ENCODE measurements at regions not wholly inside any gene's neighbourhood (a gene's known extent, or its start where the extent isn't known, plus 50 kb on each side); places are given as distances from the start of the nearest gene placed in this dataset.

- H3K27me3 ChIP-seq (ENCODE audit: control insufficient read depth, insufficient read depth, low read length), result no peaks in the 10 kb centered on the region
- H2AFZ ChIP-seq (ENCODE audit: low read length), result no peak overlapping the region
- no peak overlapping the region for H3K4me2 ChIP-seq (ENCODE audit: extremely low read depth, insufficient read depth, low read length)
- DNase-seq (ENCODE audit: low read depth in 2 of 2), result no peak
- H3K9me3 ChIP-seq (ENCODE audit: control insufficient read depth, insufficient read depth, low read depth, low read length), result no peaks in the 10 kb centered on the region
- no peak overlapping the region for H3K27ac ChIP-seq (ENCODE audit: insufficient read depth, low read length)
- H4K20me1 ChIP-seq (ENCODE audit: control insufficient read depth, extremely low read depth, insufficient read depth, low read length), result no peaks in the 10 kb centered on the region
- no peak for TF ChIP-seq EZH2 (IDR thresholded peaks at IDR 0.05; ENCODE audit: low read length, missing control alignments)
- no peak for TF ChIP-seq CTCF (conservative IDR thresholded peaks at IDR 0.05 in 1 of 2, IDR thresholded peaks at IDR 0.05 in 1 of 2; ENCODE audit: low read depth in 1 of 2, low read length in 2 of 2)
- H3K4me3 ChIP-seq (replicated peaks in 1 of 4; ENCODE audit: control extremely low read depth in 1 of 4, insufficient read depth in 1 of 4, low read depth in 3 of 4, low read length in 4 of 4), result no peak overlapping the region
- H3K79me2 ChIP-seq (ENCODE audit: control insufficient read depth, insufficient read depth, low read length), result no peaks in the 10 kb centered on the region
- no peak overlapping the region for H3K9ac ChIP-seq (ENCODE audit: insufficient read depth, low read length)
- H3K4me1 ChIP-seq (ENCODE audit: control insufficient read depth, extremely low read depth, insufficient read depth, low read length), result no peaks in the 10 kb centered on the region
- H3K36me3 ChIP-seq (ENCODE audit: control insufficient read depth, insufficient read depth, low read length), result no peaks in the 10 kb centered on the region
Observed at GRCh38 chr4:115655626-115656025, 542.2 kb upstream of the NDST4 start.

GRCh38 chr4:115648786-115649185 lies 535.4 kb upstream of the NDST4 start:
- Histone ChIP-seq H4K20me1 (ENCODE audit: control insufficient read depth, extremely low read depth, insufficient read depth, low read length) (no peaks in the 10 kb centered on the region), H3K27me3 (ENCODE audit: control insufficient read depth, insufficient read depth, low read length) (no peaks in the 10 kb centered on the region), H2AFZ (ENCODE audit: low read length) (no peak overlapping the region), H3K4me2 (ENCODE audit: extremely low read depth, insufficient read depth, low read length) (no peak overlapping the region), H3K4me3 (replicated peaks in 1 of 4; ENCODE audit: control extremely low read depth in 1 of 4, insufficient read depth in 1 of 4, low read depth in 3 of 4, low read length in 4 of 4) (no peak overlapping the region), H3K36me3 (ENCODE audit: control insufficient read depth, insufficient read depth, low read length) (no peaks in the 10 kb centered on the region), H3K9ac (ENCODE audit: insufficient read depth, low read length) (no peak overlapping the region), H3K27ac (ENCODE audit: insufficient read depth, low read length) (no peak overlapping the region), H3K9me3 (ENCODE audit: control insufficient read depth, insufficient read depth, low read depth, low read length) (no peaks in the 10 kb centered on the region), H3K4me1 (ENCODE audit: control insufficient read depth, extremely low read depth, insufficient read depth, low read length) (no peaks in the 10 kb centered on the region), H3K79me2 (ENCODE audit: control insufficient read depth, insufficient read depth, low read length) (no peaks in the 10 kb centered on the region)
- TF ChIP-seq EZH2 (IDR thresholded peaks at IDR 0.05; ENCODE audit: low read length, missing control alignments) (no peak), CTCF (conservative IDR thresholded peaks at IDR 0.05 in 1 of 2, IDR thresholded peaks at IDR 0.05 in 1 of 2; ENCODE audit: low read depth in 1 of 2, low read length in 2 of 2) (no peak)
- no peak for DNase-seq (ENCODE audit: low read depth in 2 of 2)

GRCh38 chr4:115629270-115629669 lies 515.9 kb upstream of the NDST4 start:
- Histone ChIP-seq H3K4me3 (replicated peaks in 1 of 4; ENCODE audit: control extremely low read depth in 1 of 4, insufficient read depth in 1 of 4, low read depth in 3 of 4, low read length in 4 of 4) (no peak overlapping the region), H3K27ac (ENCODE audit: insufficient read depth, low read length) (no peak overlapping the region), H3K27me3 (ENCODE audit: control insufficient read depth, insufficient read depth, low read length) (no peaks in the 10 kb centered on the region), H2AFZ (ENCODE audit: low read length) (no peak overlapping the region), H3K9me3 (ENCODE audit: control insufficient read depth, insufficient read depth, low read depth, low read length) (no peaks in the 10 kb centered on the region), H3K4me2 (ENCODE audit: extremely low read depth, insufficient read depth, low read length) (no peak overlapping the region), H3K4me1 (ENCODE audit: control insufficient read depth, extremely low read depth, insufficient read depth, low read length) (no peaks in the 10 kb centered on the region), H4K20me1 (ENCODE audit: control insufficient read depth, extremely low read depth, insufficient read depth, low read length) (no peaks in the 10 kb centered on the region), H3K9ac (ENCODE audit: insufficient read depth, low read length) (no peak overlapping the region), H3K79me2 (ENCODE audit: control insufficient read depth, insufficient read depth, low read length) (no peaks in the 10 kb centered on the region), H3K36me3 (ENCODE audit: control insufficient read depth, insufficient read depth, low read length) (no peaks in the 10 kb centered on the region)
- no peak for TF ChIP-seq EZH2 (IDR thresholded peaks at IDR 0.05; ENCODE audit: low read length, missing control alignments)
- TF ChIP-seq CTCF (conservative IDR thresholded peaks at IDR 0.05 in 1 of 2, IDR thresholded peaks at IDR 0.05 in 1 of 2; ENCODE audit: low read depth in 1 of 2, low read length in 2 of 2), result no peak
- no peak for DNase-seq (ENCODE audit: low read depth in 2 of 2)
